NCI-H526 (cell line): ENCODE measurements at regions not wholly inside any gene's neighbourhood (a gene's known extent, or its start where the extent isn't known, plus 50 kb on each side); places are given as distances from the start of the nearest gene placed in this dataset.
A peak's percentile ranks its signal among the peaks of the same experiment; 100 is the strongest.

Source experiments
- DNase-seq, 2 experiments: peaks; one replicate each; lab custom pipeline; 2025; lab: John Stamatoyannopoulos, UW

GRCh38 chr14:86388216-86388615, 858.3 kb downstream of the FLRT2 start:
- DNase-seq = no peak

GRCh38 chr14:86373886-86374285, 843.9 kb downstream of the FLRT2 start:
- no peak for DNase-seq

GRCh38 chr14:86372402-86372801, 842.5 kb downstream of the FLRT2 start:
- no peak for DNase-seq

- no peak for DNase-seq
These were observed 834.7 kb downstream of the FLRT2 start for GRCh38 chr14:86364634-86365033.

- no peak for DNase-seq
These were observed 833.6 kb downstream of the FLRT2 start for GRCh38 chr14:86363576-86363975.

GRCh38 chr14:86363047-86363446, 833.1 kb downstream of the FLRT2 start:
- no peak for DNase-seq

- peak; percentile 64 to 69 for DNase-seq
These were observed 827.9 kb downstream of the FLRT2 start for GRCh38 chr14:86357876-86358275.

GRCh38 chr14:86357119-86357518, 827.2 kb downstream of the FLRT2 start:
- no peak for DNase-seq

- DNase-seq = no peak
These were observed 817.0 kb downstream of the FLRT2 start for GRCh38 chr14:86346818-86347384.

- no peak for DNase-seq
These were observed 804.4 kb downstream of the FLRT2 start for GRCh38 chr14:86334355-86334754.

- no peak for DNase-seq
These were observed 803.5 kb downstream of the FLRT2 start for GRCh38 chr14:86333493-86333892.

GRCh38 chr14:86331341-86331740, 801.4 kb downstream of the FLRT2 start:
- no peak for DNase-seq

- no peak for DNase-seq
These were observed 791.2 kb downstream of the FLRT2 start for GRCh38 chr14:86321151-86321550.

- peak; percentile 16 to 40 for DNase-seq
These were observed 782.3 kb downstream of the FLRT2 start for GRCh38 chr14:86312154-86312665.

- no peak for DNase-seq
These were observed 781.2 kb downstream of the FLRT2 start for GRCh38 chr14:86311151-86311550.

GRCh38 chr14:86310611-86311010, 780.7 kb downstream of the FLRT2 start:
- no peak for DNase-seq

GRCh38 chr14:86310148-86310547, 780.2 kb downstream of the FLRT2 start:
- no peak for DNase-seq

GRCh38 chr14:86305058-86305457, 775.1 kb downstream of the FLRT2 start:
- DNase-seq = no peak

- no peak for DNase-seq
These were observed 770.0 kb downstream of the FLRT2 start for GRCh38 chr14:86299994-86300393.

GRCh38 chr14:86296173-86296572, 766.2 kb downstream of the FLRT2 start:
- DNase-seq = peak; percentile 84 to 85

GRCh38 chr14:86288336-86288735, 758.4 kb downstream of the FLRT2 start:
- no peak for DNase-seq

- DNase-seq = peak in 1 of 2 experiments; percentile 5
These were observed 749.5 kb downstream of the FLRT2 start for GRCh38 chr14:86279405-86279804.

- DNase-seq = no peak
These were observed 728.0 kb downstream of the FLRT2 start for GRCh38 chr14:86257973-86258372.

- no peak for DNase-seq
These were observed 713.2 kb downstream of the FLRT2 start for GRCh38 chr14:86243158-86243557.
